ENCODE measurements at regions not wholly inside any gene's neighbourhood (a gene's known extent, or its start where the extent isn't known, plus 50 kb on each side); places are given as distances from the start of the nearest gene placed in this dataset.

DNA sequence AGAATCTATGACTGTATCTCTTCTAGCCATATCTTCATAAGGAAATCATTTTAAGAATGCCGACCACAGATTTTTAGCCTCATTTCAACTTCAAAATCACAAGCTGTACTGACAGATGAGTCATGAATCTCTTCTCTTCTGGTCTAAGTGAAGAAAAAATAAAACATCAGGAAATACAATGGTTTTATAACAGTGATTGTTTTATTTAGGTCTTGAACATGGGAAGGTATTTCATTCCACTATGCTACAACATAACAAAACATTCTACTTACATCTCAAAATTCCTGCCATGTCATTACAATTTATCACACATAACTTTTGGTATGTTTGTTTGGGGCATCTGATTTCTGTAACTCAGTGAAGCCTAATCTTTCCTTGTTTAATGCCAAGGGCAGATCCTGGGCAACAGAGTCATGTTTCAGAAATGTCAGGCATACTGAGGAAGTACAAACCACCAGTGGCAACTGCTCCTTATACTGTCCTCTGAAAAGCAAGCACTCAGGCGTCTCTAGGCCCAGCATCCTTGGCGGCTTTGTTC lies 325.0 kb downstream of the PDHA2 start:
- TF ChIP-seq CTCF (IDR thresholded peaks at IDR 0.05): no peak
- no peak for TF ChIP-seq EZH2 (IDR thresholded peaks at IDR 0.05; ENCODE audit: borderline replicate concordance, insufficient read depth, low read depth, low read length, poor library complexity, severe bottlenecking)
